ENCODE measurements at regions not wholly inside any gene's neighbourhood (a gene's known extent, or its start where the extent isn't known, plus 50 kb on each side); places are given as distances from the start of the nearest gene placed in this dataset.
"Not testable (repeated sequence)": the region's sequence is repeated elsewhere in the genome, so short reads cannot be mapped to it uniquely, and the experiment has no call there.

DNA sequence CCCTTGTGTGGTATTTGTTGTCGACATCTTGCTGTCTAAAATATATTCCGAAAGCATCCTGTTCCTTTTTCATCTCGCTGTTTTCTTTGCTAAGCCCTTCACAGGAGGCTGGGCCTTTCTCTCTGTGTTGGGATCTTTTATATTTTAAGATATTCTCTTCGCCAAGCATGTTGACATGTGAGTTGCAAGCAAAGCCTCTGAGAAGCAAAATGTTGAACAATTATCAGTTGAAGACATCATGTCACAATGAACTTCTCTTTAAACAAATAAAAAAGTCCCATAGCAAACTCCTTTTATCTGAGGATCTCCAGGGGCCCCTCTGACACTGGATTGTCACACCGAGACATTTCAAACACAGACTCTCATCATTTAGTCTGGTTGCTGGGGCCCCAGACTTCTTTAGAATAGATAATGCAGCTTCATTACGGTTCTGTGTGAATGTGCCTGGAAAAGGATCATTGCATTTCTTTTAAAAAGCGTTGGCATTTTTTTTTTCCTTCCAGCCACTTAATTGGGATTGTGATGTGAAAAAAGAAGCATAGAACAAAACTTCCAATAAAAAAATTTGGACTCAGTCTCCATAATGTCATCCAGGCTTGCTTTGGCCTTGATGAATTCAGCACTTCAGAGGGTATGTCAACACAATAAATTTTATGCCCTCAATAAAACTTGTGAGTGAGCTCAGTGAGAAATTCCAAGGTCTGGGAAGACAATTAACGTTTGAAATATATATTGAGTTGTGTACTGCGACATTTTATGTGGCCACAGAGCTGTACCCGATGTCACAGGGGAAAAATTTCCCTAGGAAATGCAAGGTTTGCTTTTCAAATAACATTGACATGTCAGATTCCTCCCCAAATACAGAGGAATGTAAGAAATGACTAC is 496.8 kb downstream of the XYLT1 start:
- Histone ChIP-seq H3K4me3 (ENCODE audit: low read depth in 1 of 5, low read length in 5 of 5) (no peak overlapping the region), H3K36me3 (ENCODE audit: control insufficient read depth in 5 of 5, insufficient read depth in 5 of 5, low read length in 5 of 5) (no peaks in the 10 kb centered on the region), H3K9ac (ENCODE audit: low read length in 5 of 5) (no peak overlapping the region), H3K9me3 (ENCODE audit: control insufficient read depth in 5 of 5, low read length in 5 of 5) (peaks cover 0 to 2% (median 0%) of the 10 kb centered on the region in 5 donors), H3K4me1 (ENCODE audit: control insufficient read depth in 5 of 5, insufficient read depth in 5 of 5, low read length in 5 of 5) (no peaks in the 10 kb centered on the region), H3K27me3 (ENCODE audit: control insufficient read depth in 5 of 5, insufficient read depth in 4 of 5, low read length in 5 of 5) (peaks cover 0 to 3% (median 0%) of the 10 kb centered on the region in 5 donors), H3K27ac (ENCODE audit: low read depth, low read length) (no peak overlapping the region)

GRCh38 chr16:16982614-16983013 is 488.1 kb downstream of the XYLT1 start:
- Histone ChIP-seq H3K9ac (ENCODE audit: low read length in 5 of 5) (no peak overlapping the region), H3K4me1 (ENCODE audit: control insufficient read depth in 5 of 5, insufficient read depth in 5 of 5, low read length in 5 of 5) (no peaks in the 10 kb centered on the region), H3K9me3 (ENCODE audit: control insufficient read depth in 5 of 5, low read length in 5 of 5) (peaks cover 0 to 6% (median 3%) of the 10 kb centered on the region in 5 donors), H3K27me3 (ENCODE audit: control insufficient read depth in 5 of 5, insufficient read depth in 4 of 5, low read length in 5 of 5) (no peaks in the 10 kb centered on the region), H3K4me3 (ENCODE audit: low read depth in 1 of 5, low read length in 5 of 5) (no peak overlapping the region), H3K27ac (ENCODE audit: low read depth, low read length) (no peak overlapping the region), H3K36me3 (ENCODE audit: control insufficient read depth in 5 of 5, insufficient read depth in 5 of 5, low read length in 5 of 5) (no peaks in the 10 kb centered on the region)

DNA sequence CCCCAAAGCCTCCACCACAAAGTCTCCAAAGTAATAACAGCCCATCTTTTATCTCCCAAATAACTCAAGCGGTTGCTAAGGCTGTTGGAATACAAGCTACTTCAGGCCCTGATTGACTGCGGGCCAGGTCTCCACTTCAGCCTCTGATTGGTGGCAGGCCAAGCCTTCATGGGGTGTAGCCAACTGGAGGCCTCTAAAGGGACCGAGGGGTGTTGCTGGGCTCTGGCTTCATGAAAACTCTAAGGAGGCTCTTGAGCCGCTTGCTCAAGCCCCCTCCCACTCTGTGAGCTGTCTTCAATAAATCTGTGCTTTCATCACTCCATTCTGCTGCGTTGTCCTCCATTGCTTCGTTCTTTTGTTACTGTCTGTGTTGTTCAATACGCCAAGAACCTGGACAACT is 487.2 kb downstream of the XYLT1 start:
- H3K36me3 ChIP-seq (ENCODE audit: control insufficient read depth in 5 of 5, insufficient read depth in 5 of 5, low read length in 5 of 5): no peaks in the 10 kb centered on the region
- H3K9me3 ChIP-seq (ENCODE audit: control insufficient read depth in 5 of 5, low read length in 5 of 5): peaks cover 0 to 6% (median 3%) of the 10 kb centered on the region in 5 donors
- no peaks in the 10 kb centered on the region for H3K4me1 ChIP-seq (ENCODE audit: control insufficient read depth in 5 of 5, insufficient read depth in 5 of 5, low read length in 5 of 5)
- no peak overlapping the region for H3K9ac ChIP-seq (ENCODE audit: low read length in 5 of 5)
- H3K27me3 ChIP-seq (ENCODE audit: control insufficient read depth in 5 of 5, insufficient read depth in 4 of 5, low read length in 5 of 5): no peaks in the 10 kb centered on the region
- H3K4me3 ChIP-seq (ENCODE audit: low read depth in 1 of 5, low read length in 5 of 5): no peak overlapping the region
- H3K27ac ChIP-seq (ENCODE audit: low read depth, low read length): no peak overlapping the region

DNA sequence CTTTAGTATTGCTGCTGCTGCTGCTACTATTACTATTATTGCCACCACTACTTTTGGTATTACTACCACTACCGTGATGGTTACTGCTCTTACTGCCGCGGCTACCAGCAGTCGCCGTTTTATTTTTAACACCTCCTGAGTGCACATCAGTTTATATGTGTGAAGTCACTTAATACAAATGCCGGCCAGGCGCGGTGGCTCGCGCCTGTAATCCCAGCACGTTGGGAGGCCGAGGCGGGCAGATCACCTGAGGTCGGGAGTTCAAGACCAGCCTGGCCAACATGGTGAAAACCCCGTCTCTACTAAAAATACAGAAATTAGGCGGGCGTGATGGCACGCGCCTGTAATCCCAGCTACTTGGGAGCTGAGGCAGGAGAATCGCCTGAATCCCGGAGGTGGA is 486.7 kb downstream of the XYLT1 start:
- H3K4me3 ChIP-seq (ENCODE audit: low read depth in 1 of 5, low read length in 5 of 5); H3K36me3 ChIP-seq (ENCODE audit: control insufficient read depth in 5 of 5, insufficient read depth in 5 of 5, low read length in 5 of 5); H3K9me3 ChIP-seq (ENCODE audit: control insufficient read depth in 5 of 5, low read length in 5 of 5); H3K27ac ChIP-seq (ENCODE audit: low read depth, low read length); H3K4me1 ChIP-seq (ENCODE audit: control insufficient read depth in 5 of 5, insufficient read depth in 5 of 5, low read length in 5 of 5); H3K27me3 ChIP-seq (ENCODE audit: control insufficient read depth in 5 of 5, insufficient read depth in 4 of 5, low read length in 5 of 5); H3K9ac ChIP-seq (ENCODE audit: low read length in 5 of 5): not testable (repeated sequence)

DNA sequence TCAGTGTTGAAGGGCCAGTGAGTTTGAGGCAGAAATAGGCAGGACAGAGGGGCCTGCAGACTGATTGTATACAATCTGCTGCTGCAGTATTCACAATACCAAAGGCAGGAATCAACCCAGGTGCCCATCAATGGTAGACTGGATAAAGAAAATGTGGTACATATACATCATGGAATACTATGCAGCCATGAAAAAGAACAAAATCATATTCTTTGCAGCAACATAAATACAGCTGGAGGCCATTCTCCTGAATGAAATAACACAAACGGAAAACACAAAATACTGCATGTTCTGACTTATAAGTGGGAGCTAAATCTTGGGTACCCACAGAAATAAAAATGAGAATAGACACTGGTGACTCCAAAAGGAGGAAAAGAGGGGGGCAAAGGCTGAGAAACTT is 485.1 kb downstream of the XYLT1 start:
- Histone ChIP-seq H3K4me1 (ENCODE audit: control insufficient read depth in 5 of 5, insufficient read depth in 5 of 5, low read length in 5 of 5) (no peaks in the 10 kb centered on the region), H3K4me3 (ENCODE audit: low read depth in 1 of 5, low read length in 5 of 5) (no peak overlapping the region), H3K9ac (ENCODE audit: low read length in 5 of 5) (no peak overlapping the region), H3K9me3 (ENCODE audit: control insufficient read depth in 5 of 5, low read length in 5 of 5) (peaks cover 0 to 6% (median 3%) of the 10 kb centered on the region in 5 donors), H3K36me3 (ENCODE audit: control insufficient read depth in 5 of 5, insufficient read depth in 5 of 5, low read length in 5 of 5) (no peaks in the 10 kb centered on the region), H3K27me3 (ENCODE audit: control insufficient read depth in 5 of 5, insufficient read depth in 4 of 5, low read length in 5 of 5) (peaks cover 0 to 3% (median 0%) of the 10 kb centered on the region in 5 donors), H3K27ac (ENCODE audit: low read depth, low read length) (no peak overlapping the region)

- Histone ChIP-seq H3K4me3 (ENCODE audit: low read depth in 1 of 5, low read length in 5 of 5) (no peak overlapping the region), H3K27ac (ENCODE audit: low read depth, low read length) (no peak overlapping the region), H3K9me3 (ENCODE audit: control insufficient read depth in 5 of 5, low read length in 5 of 5) (peaks cover 0 to 6% (median 3%) of the 10 kb centered on the region in 5 donors), H3K4me1 (ENCODE audit: control insufficient read depth in 5 of 5, insufficient read depth in 5 of 5, low read length in 5 of 5) (no peaks in the 10 kb centered on the region), H3K9ac (ENCODE audit: low read length in 5 of 5) (no peak overlapping the region), H3K27me3 (ENCODE audit: control insufficient read depth in 5 of 5, insufficient read depth in 4 of 5, low read length in 5 of 5) (peaks cover 0 to 5% (median 3%) of the 10 kb centered on the region in 5 donors), H3K36me3 (ENCODE audit: control insufficient read depth in 5 of 5, insufficient read depth in 5 of 5, low read length in 5 of 5) (no peaks in the 10 kb centered on the region)
Observed at GRCh38 chr16:16988963-16989362, 481.8 kb downstream of the XYLT1 start.

GRCh38 chr16:16989368-16989767 is 481.4 kb downstream of the XYLT1 start:
- Histone ChIP-seq H3K27ac (ENCODE audit: low read depth, low read length) (no peak overlapping the region), H3K9me3 (ENCODE audit: control insufficient read depth in 5 of 5, low read length in 5 of 5) (peaks cover 0 to 6% (median 3%) of the 10 kb centered on the region in 5 donors), H3K27me3 (ENCODE audit: control insufficient read depth in 5 of 5, insufficient read depth in 4 of 5, low read length in 5 of 5) (peaks cover 0 to 5% (median 3%) of the 10 kb centered on the region in 5 donors), H3K4me3 (ENCODE audit: low read depth in 1 of 5, low read length in 5 of 5) (no peak overlapping the region), H3K9ac (ENCODE audit: low read length in 5 of 5) (no peak overlapping the region), H3K36me3 (ENCODE audit: control insufficient read depth in 5 of 5, insufficient read depth in 5 of 5, low read length in 5 of 5) (no peaks in the 10 kb centered on the region), H3K4me1 (ENCODE audit: control insufficient read depth in 5 of 5, insufficient read depth in 5 of 5, low read length in 5 of 5) (no peaks in the 10 kb centered on the region)

- Histone ChIP-seq H3K4me3 (ENCODE audit: low read depth in 1 of 5, low read length in 5 of 5) (no peak overlapping the region), H3K9ac (ENCODE audit: low read length in 5 of 5) (no peak overlapping the region), H3K4me1 (ENCODE audit: control insufficient read depth in 5 of 5, insufficient read depth in 5 of 5, low read length in 5 of 5) (no peaks in the 10 kb centered on the region), H3K9me3 (ENCODE audit: control insufficient read depth in 5 of 5, low read length in 5 of 5) (no peaks in the 10 kb centered on the region), H3K36me3 (ENCODE audit: control insufficient read depth in 5 of 5, insufficient read depth in 5 of 5, low read length in 5 of 5) (no peaks in the 10 kb centered on the region), H3K27me3 (ENCODE audit: control insufficient read depth in 5 of 5, insufficient read depth in 4 of 5, low read length in 5 of 5) (peaks cover 0 to 10% (median 3%) of the 10 kb centered on the region in 5 donors), H3K27ac (ENCODE audit: low read depth, low read length) (no peak overlapping the region)
Observed at GRCh38 chr16:16991711-16992110, 479.0 kb downstream of the XYLT1 start.

DNA sequence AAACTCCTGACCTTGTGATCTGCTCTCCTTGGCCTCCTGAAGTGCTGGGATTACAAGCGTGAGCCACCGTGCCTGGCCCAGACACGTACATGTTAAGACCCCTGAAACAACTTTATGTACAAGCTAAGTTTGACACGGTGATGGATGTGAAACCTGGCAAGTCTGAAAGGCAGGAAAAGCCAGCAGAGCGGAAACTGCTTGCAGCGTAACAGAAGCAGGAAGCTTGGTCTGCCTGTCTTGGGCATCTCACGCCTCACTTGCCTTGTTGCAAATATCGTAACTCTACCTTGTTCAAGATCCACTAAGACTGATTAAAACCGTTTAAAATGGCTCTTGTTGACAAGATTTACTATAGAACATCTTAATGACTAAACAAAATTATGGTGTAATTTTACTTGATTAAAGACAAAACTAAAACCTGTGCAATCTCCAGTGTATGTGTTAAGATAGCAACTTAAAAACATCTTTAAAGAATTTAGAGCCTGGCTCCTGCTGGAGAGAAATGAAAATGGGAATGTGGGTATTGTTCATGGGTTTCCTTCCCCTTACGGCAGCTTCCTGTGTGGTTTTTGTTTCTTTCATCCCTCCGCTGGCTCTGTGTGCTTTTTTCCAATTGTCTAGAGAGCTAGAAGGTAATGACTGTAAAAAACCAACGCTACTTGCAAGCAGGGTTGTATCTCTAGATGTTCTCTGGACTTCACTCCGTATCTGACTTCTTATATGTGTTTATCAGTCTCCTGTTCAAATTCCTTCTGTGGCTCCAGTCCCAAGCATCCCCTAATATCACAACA is 477.6 kb downstream of the XYLT1 start:
- Histone ChIP-seq H3K36me3 (ENCODE audit: control insufficient read depth in 5 of 5, insufficient read depth in 5 of 5, low read length in 5 of 5) (no peaks in the 10 kb centered on the region), H3K9me3 (ENCODE audit: control insufficient read depth in 5 of 5, low read length in 5 of 5) (no peaks in the 10 kb centered on the region), H3K9ac (ENCODE audit: low read length in 5 of 5) (no peak overlapping the region), H3K4me3 (ENCODE audit: low read depth in 1 of 5, low read length in 5 of 5) (no peak overlapping the region), H3K27me3 (ENCODE audit: control insufficient read depth in 5 of 5, insufficient read depth in 4 of 5, low read length in 5 of 5) (peaks cover 0 to 10% (median 3%) of the 10 kb centered on the region in 5 donors), H3K27ac (ENCODE audit: low read depth, low read length) (no peak overlapping the region), H3K4me1 (ENCODE audit: control insufficient read depth in 5 of 5, insufficient read depth in 5 of 5, low read length in 5 of 5) (no peaks in the 10 kb centered on the region)

- no peak overlapping the region for H3K9ac ChIP-seq (ENCODE audit: low read length in 5 of 5)
- no peak overlapping the region for H3K4me3 ChIP-seq (ENCODE audit: low read depth in 1 of 5, low read length in 5 of 5)
- H3K4me1 ChIP-seq (ENCODE audit: control insufficient read depth in 5 of 5, insufficient read depth in 5 of 5, low read length in 5 of 5): no peaks in the 10 kb centered on the region
- no peak overlapping the region for H3K27ac ChIP-seq (ENCODE audit: low read depth, low read length)
- H3K27me3 ChIP-seq (ENCODE audit: control insufficient read depth in 5 of 5, insufficient read depth in 4 of 5, low read length in 5 of 5): peaks cover 0 to 10% (median 0%) of the 10 kb centered on the region in 5 donors
- H3K9me3 ChIP-seq (ENCODE audit: control insufficient read depth in 5 of 5, low read length in 5 of 5): no peaks in the 10 kb centered on the region
- H3K36me3 ChIP-seq (ENCODE audit: control insufficient read depth in 5 of 5, insufficient read depth in 5 of 5, low read length in 5 of 5): no peaks in the 10 kb centered on the region
Observed at GRCh38 chr16:16994831-16995230, 475.9 kb downstream of the XYLT1 start.
